SJCRH30 (cell line): ENCODE measurements at regions not wholly inside any gene's neighbourhood (a gene's known extent, or its start where the extent isn't known, plus 50 kb on each side); places are given as distances from the start of the nearest gene placed in this dataset.

ENCODE experiments used
- DNase-seq, 2 experiments: peaks; one replicate each; pipeline ENCODE4 v3.0.0-alpha.2; 2015 to 2020
- H3K27ac ChIP-seq: fragments of 250-450 bp; sonication (Bioruptor Pico); 2 replicates; pipeline ENCODE4 v1.5.1; 2020; ENCODE audit warnings: mild to moderate bottlenecking, moderate library complexity
- H3K27me3 ChIP-seq: fragments of 250-450 bp; sonication (Bioruptor Pico); 2 replicates; pipeline ENCODE4 v1.5.1; 2020; ENCODE audit warnings: mild to moderate bottlenecking, moderate library complexity
- H3K36me3 ChIP-seq: fragments of 250-450 bp; sonication (Bioruptor Pico); 2 replicates; pipeline ENCODE4 v1.5.1; 2020; ENCODE audit warnings: mild to moderate bottlenecking, moderate library complexity
- H3K4me1 ChIP-seq: fragments of 250-450 bp; sonication (Bioruptor Pico); 2 replicates; pipeline ENCODE4 v1.5.1; 2020; ENCODE audit warnings: mild to moderate bottlenecking, moderate library complexity
- H3K4me3 ChIP-seq: fragments of 250-450 bp; sonication (Bioruptor Pico); 2 replicates; pipeline ENCODE4 v1.5.1; 2020; ENCODE audit warnings: mild to moderate bottlenecking, moderate library complexity
- H3K9me3 ChIP-seq: fragments of 250-450 bp; sonication (Bioruptor Pico); replicated peaks from 2 replicates; pipeline ENCODE4 v1.5.1; 2020; ENCODE audit warnings: mild to moderate bottlenecking, moderate library complexity

DNA sequence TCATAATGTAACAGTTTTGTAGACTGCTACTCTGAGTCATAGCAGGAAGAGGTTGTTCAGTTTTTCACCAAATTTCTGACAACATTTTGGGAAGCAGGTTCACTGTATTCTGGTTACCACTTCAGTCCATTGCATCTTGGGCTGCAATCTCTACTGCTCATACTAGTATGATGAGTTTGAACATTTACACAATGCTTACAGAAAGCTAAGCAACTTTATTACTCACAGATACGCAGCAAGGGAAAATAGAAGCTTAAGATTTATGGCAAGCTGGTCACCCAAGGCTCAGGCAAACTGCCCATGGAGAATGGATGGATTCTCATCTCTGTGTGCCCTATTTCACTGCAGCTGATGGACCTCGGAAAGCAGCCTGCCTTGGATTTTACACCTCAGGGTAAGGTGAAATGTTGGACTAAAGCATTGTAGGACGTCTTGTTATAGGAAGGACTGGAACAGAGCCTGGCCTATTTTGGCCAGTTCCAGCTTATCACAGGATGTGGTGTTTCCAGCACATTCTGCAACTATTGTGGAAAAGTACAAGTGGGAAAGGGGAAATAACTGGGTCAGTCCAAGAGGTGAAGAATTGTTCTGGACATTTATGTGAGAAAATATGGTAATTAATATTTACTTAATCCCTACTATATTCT lies 887.1 kb upstream of the AGA start:
- no peak for DNase-seq
- Histone ChIP-seq H3K27me3 (no peaks in the 10 kb centered on the region), H3K27ac (no peak overlapping the region)

DNA sequence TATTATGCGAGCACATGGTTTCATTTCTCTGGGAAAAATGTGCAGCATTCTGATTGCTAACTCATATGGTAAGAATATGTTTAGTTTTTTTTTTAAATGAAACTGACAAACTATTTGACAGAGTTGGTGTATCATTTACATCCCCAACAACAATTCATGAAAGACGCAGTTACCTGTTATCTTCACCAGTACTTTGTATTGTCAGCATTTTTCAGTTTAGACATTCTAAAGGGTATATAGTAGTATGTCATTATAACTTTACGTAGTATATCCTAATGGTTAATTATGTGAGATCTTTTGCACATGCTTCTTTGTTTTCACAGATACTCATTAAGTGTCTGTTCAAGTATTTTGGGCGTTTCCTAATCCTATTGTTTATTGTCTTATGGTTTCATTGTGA lies 891.1 kb upstream of the AGA start:
- no peaks in the 10 kb centered on the region for H3K9me3 ChIP-seq
- H3K27ac ChIP-seq: no peak overlapping the region
- no peak for DNase-seq
- H3K4me1 ChIP-seq: no peaks in the 10 kb centered on the region
- no peak overlapping the region for H3K4me3 ChIP-seq
- no peaks in the 10 kb centered on the region for H3K27me3 ChIP-seq
- H3K36me3 ChIP-seq: no peaks in the 10 kb centered on the region

More for the DNA sequence above, 887.1 kb upstream of the AGA start:
- H3K4me3 ChIP-seq: no peak overlapping the region
- H3K4me1 ChIP-seq: no peaks in the 10 kb centered on the region
- no peaks in the 10 kb centered on the region for H3K9me3 ChIP-seq
- H3K36me3 ChIP-seq: no peaks in the 10 kb centered on the region

DNA sequence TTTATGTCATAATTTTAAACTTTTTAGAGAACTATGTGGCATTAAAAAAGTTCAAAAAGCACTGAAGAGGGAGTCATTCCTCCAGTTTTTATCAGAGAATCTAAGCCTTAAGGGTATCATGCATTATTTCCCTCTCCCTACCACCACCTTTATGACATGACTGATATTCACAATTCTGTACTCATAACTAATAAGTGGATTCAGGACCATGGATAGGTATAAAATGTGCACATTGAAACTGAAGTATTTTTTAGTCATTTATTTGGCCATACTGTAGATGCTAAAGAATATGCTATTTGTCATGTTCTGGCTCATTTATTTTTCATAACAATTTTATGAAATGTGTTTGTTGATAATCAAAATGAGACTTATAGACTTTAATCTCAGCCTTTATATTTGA lies 897.5 kb upstream of the AGA start:
- Histone ChIP-seq H3K9me3 (no peaks in the 10 kb centered on the region), H3K27me3 (no peaks in the 10 kb centered on the region), H3K27ac (no peak overlapping the region), H3K36me3 (no peaks in the 10 kb centered on the region), H3K4me1 (no peaks in the 10 kb centered on the region), H3K4me3 (no peak overlapping the region)
- DNase-seq: peak in 1 of 2 experiments; percentile 1

DNA sequence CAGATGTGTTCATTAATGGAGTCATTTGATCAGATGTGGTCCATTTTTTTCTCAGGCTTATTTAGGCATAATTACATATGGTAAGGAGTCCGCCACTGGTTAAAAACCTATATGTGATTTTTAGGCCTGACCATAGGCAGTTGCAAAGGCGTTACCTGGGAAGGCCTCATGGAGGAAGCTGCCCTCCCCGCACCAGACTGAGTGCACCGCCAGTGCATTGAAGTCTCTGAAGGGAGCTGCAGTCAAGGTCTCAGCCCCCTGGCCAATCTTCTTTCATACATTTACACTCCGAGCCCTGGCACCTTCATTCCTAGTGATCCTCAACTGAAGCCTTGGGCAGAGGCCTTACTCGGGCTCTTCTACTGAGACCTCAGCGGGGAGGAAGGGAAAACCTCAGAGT lies 898.2 kb upstream of the AGA start:
- H3K36me3 ChIP-seq: no peaks in the 10 kb centered on the region

DNA sequence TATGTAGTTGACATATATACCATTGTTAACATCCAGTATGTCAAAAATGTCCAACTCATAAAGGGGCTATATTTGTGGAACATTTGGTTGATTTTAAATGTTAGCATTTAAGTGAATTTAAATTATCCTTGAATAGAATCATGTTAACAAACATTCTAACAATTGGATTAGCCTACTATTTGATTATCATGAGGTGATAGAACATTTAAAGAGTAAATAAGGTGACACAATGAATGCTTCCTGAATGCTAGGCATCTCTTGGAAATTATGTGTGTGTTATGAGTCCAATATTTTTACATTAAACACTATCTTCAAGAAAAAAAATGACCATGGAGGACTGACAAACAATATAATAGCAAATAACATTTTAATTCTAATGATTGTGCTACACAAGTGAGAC lies 901.9 kb upstream of the AGA start:
- Histone ChIP-seq H3K36me3 (no peaks in the 10 kb centered on the region), H3K4me3 (no peak overlapping the region), H3K27ac (no peak overlapping the region), H3K27me3 (no peaks in the 10 kb centered on the region), H3K9me3 (no peaks in the 10 kb centered on the region), H3K4me1 (no peaks in the 10 kb centered on the region)
- DNase-seq: no peak

More for the DNA sequence above, 898.2 kb upstream of the AGA start:
- Histone ChIP-seq H3K9me3 (no peaks in the 10 kb centered on the region), H3K4me3 (no peak overlapping the region), H3K27ac (no peak overlapping the region), H3K27me3 (no peaks in the 10 kb centered on the region), H3K4me1 (no peaks in the 10 kb centered on the region)
- DNase-seq: no peak

DNA sequence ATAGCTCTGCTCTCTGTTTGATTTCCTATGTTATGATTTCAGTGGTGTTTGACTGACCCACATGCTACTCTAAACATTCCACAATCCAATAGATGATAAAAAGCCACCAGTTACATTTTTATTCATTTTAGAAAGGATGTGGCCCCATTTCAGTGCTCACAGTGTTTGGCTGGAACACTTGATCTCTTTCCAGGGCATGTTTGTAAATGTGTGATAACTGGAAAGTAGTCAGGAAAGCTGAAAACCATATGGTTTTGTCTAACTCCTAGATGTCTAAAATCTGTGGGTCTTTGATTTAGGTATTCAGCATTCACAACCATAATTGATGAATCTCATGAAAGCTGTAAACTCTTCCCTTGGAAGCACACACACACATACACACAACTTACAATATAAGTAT lies 904.9 kb upstream of the AGA start:
- Histone ChIP-seq H3K27me3 (no peaks in the 10 kb centered on the region), H3K27ac (no peak overlapping the region), H3K4me3 (no peak overlapping the region), H3K9me3 (no peaks in the 10 kb centered on the region), H3K36me3 (no peaks in the 10 kb centered on the region), H3K4me1 (no peaks in the 10 kb centered on the region)
- no peak for DNase-seq

DNA sequence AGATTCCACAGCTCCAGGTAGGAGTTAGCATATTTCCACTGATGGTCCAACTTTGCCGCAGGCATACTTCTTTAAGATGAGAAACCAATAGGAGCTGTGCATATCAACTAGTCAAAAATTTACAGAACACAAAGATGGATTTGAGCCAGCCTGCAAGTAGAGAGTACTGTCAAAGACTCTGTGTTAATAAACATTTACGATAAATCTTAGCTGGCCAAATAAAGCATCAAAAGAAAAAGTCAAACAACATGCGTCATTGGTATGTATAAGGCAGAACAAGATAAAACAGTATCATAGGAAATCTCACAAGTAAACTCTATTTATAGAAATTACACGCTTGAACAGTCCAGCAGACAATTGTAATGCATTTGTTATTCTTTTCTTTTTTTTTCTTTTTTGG lies 907.4 kb upstream of the AGA start:
- H3K4me3 ChIP-seq: no peak overlapping the region
- H3K27me3 ChIP-seq: no peaks in the 10 kb centered on the region
- no peak overlapping the region for H3K27ac ChIP-seq
- DNase-seq: no peak
- no peaks in the 10 kb centered on the region for H3K36me3 ChIP-seq
- no peaks in the 10 kb centered on the region for H3K9me3 ChIP-seq
- no peaks in the 10 kb centered on the region for H3K4me1 ChIP-seq

DNA sequence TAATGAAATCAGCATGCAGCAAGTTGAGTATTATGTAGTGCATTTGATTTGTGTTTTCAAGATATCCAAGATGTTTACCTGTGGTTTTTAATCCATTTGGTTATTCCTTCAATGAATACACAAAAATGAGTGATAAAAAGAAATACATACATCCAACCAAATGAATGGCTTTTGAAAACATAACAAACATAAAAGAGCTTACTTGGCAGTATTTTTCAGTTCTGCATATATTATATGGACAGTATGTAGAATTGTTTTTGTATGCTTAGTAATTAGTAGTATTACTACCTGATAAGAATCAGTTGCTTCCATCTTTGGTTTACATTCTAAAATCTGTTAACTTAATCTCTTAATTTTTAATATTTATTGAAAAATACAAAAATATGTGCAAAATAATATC lies 908.9 kb upstream of the AGA start:
- Histone ChIP-seq H3K4me3 (no peak overlapping the region), H3K27me3 (no peaks in the 10 kb centered on the region), H3K27ac (no peak overlapping the region), H3K4me1 (no peaks in the 10 kb centered on the region), H3K36me3 (no peaks in the 10 kb centered on the region), H3K9me3 (no peaks in the 10 kb centered on the region)
- no peak for DNase-seq

DNA sequence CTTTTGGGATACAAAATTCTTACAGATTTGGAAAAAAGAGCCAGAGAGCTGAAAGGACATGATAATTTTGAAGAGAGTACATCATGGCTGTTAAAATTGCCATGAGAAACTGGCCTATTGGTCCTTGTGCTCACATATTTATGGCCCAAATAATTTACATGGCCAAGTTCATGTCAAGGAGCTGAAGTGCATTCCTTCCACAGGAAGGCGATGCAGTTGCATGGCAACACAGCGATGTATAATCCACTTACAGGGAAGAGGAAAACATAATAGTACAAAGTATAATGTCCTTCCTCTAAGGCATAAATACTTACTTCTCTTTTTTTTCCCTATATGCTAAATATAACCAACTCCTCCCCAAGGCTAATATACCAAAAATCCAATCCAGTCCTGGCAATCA lies 914.5 kb upstream of the AGA start:
- no peak overlapping the region for H3K4me3 ChIP-seq
- DNase-seq: no peak

DNA sequence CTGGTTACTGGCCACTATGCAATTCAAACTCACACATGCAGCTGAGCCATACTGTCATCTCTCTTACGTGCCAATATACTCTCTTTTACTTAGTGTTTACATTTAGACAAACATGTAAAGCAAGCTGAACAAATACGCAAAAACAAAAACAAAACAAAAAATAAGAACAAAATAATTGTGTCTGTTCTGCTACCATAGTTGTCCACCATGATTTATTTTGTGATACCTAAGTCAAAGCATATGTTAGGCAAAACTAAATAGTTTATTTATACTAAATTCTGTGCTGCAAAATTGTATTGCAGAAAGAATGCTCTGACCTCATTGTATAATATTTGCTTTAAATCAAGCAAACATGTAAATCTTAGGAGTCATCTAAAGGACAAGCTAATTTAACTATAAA lies 943.2 kb upstream of the AGA start:
- no peaks in the 10 kb centered on the region for H3K9me3 ChIP-seq
- DNase-seq: no peak
- no peaks in the 10 kb centered on the region for H3K4me1 ChIP-seq
- H3K36me3 ChIP-seq: no peaks in the 10 kb centered on the region
- no peak overlapping the region for H3K4me3 ChIP-seq
- no peak overlapping the region for H3K27ac ChIP-seq
- no peaks in the 10 kb centered on the region for H3K27me3 ChIP-seq

More for the DNA sequence above, 914.5 kb upstream of the AGA start:
- Histone ChIP-seq H3K27me3 (no peaks in the 10 kb centered on the region), H3K9me3 (no peaks in the 10 kb centered on the region), H3K27ac (no peak overlapping the region), H3K4me1 (no peaks in the 10 kb centered on the region), H3K36me3 (no peaks in the 10 kb centered on the region)

DNA sequence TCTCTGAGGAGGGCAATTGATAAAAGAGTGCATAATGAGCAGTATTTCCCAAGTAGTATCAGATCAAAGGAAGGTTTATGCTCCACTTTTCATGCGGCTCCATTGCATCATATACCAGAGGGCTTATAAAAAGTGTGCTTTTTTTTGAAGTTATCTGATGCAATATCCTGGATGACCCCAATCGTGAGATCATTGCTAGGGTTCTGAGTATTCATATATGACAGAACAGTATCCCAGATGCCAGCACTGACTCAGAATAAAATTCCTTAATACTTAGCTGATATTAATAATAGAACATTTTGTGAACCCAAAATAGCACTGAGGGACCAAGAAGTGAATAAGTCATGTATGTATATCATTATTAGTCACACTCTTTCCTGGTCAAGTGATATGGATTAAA lies 945.5 kb upstream of the AGA start:
- Histone ChIP-seq H3K9me3 (no peaks in the 10 kb centered on the region), H3K4me3 (no peak overlapping the region), H3K36me3 (no peaks in the 10 kb centered on the region), H3K4me1 (no peaks in the 10 kb centered on the region), H3K27ac (no peak overlapping the region), H3K27me3 (no peaks in the 10 kb centered on the region)
- no peak for DNase-seq

DNA sequence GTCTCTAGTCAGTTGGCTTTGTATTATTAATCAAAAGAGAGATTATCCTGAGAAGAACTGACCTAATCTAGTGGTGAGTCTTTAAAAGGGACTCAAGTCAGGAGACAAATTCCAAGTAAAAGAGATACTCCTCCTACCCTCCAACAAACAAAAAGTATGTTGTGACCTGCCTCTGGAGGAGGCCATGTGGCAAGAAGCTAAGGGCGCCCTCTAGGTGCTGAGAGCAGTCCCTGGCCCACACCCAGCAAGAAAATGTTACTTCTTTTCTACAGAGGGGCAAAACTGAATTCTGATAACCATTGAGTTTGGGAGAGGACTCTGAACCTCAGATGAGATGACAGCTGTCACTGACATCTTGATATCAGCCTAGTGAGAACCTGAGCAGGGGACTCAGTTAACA lies 953.6 kb upstream of the AGA start:
- H3K9me3 ChIP-seq: no peaks in the 10 kb centered on the region
- no peaks in the 10 kb centered on the region for H3K27me3 ChIP-seq
- H3K4me3 ChIP-seq: no peak overlapping the region
- H3K36me3 ChIP-seq: no peaks in the 10 kb centered on the region
- DNase-seq: no peak
- no peak overlapping the region for H3K27ac ChIP-seq
- no peaks in the 10 kb centered on the region for H3K4me1 ChIP-seq

DNA sequence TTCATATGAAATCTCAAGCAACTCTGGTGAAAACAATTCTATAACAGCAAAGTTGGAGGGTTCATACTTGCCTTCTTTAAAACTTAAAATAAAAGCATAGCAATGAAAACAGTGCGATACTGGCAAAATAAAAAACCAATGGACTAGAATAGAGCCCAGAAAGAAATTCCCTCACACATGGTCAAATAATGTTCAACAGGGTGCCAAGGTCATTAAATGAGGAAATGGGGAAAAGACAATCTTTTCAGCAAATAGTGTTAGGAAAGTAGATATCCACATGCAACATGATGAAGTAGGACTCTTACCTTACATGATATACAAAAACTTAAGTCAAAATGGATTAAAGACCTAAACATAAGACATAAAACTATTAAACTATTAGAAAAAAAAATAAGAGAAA lies 970.2 kb upstream of the AGA start:
- no peak for DNase-seq
- no peak overlapping the region for H3K4me3 ChIP-seq
- no peaks in the 10 kb centered on the region for H3K36me3 ChIP-seq
- H3K27me3 ChIP-seq: no peaks in the 10 kb centered on the region
- no peaks in the 10 kb centered on the region for H3K4me1 ChIP-seq
- no peak overlapping the region for H3K27ac ChIP-seq
- no peaks in the 10 kb centered on the region for H3K9me3 ChIP-seq

DNA sequence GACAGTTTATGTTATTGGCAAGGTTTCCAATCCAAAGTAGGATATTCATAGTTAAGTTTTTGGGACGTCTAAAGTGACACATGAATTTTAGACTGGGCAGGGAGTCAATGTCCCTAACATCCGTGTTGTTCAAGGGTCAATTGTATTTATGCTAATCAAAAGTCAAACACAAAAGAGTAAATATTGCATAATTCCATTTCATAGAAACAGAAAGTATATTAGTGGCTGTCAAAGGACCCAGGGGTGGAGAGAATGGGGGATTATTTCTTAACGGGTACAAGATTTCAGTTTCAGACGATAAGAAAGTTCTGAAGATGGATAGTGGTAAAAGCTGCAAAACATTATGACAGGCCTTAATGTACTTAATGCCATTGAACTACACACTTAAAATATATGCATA lies 971.8 kb upstream of the AGA start:
- DNase-seq: no peak
- H3K9me3 ChIP-seq: no peaks in the 10 kb centered on the region
- H3K4me3 ChIP-seq: no peak overlapping the region
- H3K4me1 ChIP-seq: no peaks in the 10 kb centered on the region
- no peaks in the 10 kb centered on the region for H3K27me3 ChIP-seq
- H3K36me3 ChIP-seq: no peaks in the 10 kb centered on the region
- H3K27ac ChIP-seq: no peak overlapping the region

DNA sequence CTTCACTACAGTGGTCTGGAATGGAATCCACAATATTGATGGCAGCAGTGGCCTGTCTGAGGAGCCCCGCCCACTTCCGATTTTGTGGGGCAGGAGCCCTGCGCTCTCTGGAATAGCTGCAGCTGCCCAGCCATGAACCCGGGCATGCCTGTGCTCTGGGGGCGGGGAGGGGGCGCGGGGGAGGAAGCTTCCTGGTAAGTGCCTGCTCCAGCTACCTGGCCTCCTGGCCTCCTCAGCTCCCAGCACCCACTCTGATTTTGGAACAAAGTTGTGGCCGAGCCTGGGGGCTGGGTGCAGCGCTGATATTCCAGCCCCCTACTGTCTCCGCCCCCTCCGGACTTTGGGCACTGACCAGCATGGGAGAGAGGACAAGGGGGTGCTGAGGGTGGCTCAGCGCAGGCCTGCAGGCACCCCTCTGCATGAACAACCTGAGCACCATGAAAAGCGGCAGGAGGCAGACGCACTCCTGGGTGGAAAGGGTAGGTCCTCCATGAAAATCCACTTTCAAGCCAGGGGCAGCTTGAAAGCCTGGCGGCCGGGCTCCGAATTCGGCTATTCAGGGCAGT lies 972.7 kb upstream of the AGA start:
- no peak overlapping the region for H3K27ac ChIP-seq
- no peak overlapping the region for H3K4me3 ChIP-seq
- no peak for DNase-seq
- H3K27me3 ChIP-seq: no peaks in the 10 kb centered on the region
- no peaks in the 10 kb centered on the region for H3K4me1 ChIP-seq
- H3K36me3 ChIP-seq: no peaks in the 10 kb centered on the region
- no peaks in the 10 kb centered on the region for H3K9me3 ChIP-seq

DNA sequence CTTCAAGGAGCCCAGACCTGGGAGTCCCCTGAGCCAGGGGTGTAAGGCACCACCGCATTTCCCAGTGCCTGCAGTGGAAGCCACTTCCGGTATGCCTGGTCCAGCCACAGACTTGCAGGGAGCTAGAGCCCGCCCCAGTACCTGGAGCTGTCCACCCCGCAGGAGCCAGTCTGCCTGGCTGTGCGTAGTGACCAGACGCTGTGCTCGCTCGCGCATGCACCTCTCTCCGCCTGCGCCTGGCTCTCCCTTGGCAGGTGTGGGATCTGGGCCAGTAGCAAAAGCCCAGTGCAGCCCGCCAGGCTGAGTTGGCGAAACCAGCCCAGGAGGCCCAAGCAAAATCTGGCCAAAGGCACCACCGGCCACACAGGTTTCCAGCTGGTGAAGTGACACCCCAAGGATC lies 973.7 kb upstream of the AGA start:
- Histone ChIP-seq H3K27me3 (no peaks in the 10 kb centered on the region), H3K9me3 (no peaks in the 10 kb centered on the region), H3K4me1 (no peaks in the 10 kb centered on the region), H3K36me3 (no peaks in the 10 kb centered on the region), H3K27ac (no peak overlapping the region), H3K4me3 (no peak overlapping the region)
- no peak for DNase-seq
